A549 (cell line): ENCODE measurements at regions not wholly inside any gene's neighbourhood (a gene's known extent, or its start where the extent isn't known, plus 50 kb on each side); places are given as distances from the start of the nearest gene placed in this dataset.

Experiments
- EP300 ChIP-seq, 2 experiments: fragments of >200 bp; sonication (Bioruptor Twin); formaldehyde crosslinking; IDR thresholded peaks; 2 replicates in 1 of 2; 3 replicates in 1 of 2; pipeline ENCODE4 v1.6.1; 2016 to 2017
- ESRRA ChIP-seq: fragments of 150-350 bp; IDR thresholded peaks from 2 replicates; pipeline ENCODE4 v1.6.1; 2014; ENCODE audit warnings: mild to moderate bottlenecking, low read length, borderline replicate concordance
- NR3C1 ChIP-seq: fragments of >200 bp; sonication (Bioruptor Twin); formaldehyde crosslinking; IDR thresholded peaks from 3 replicates; pipeline ENCODE4 v1.6.1; 2017
- TF ChIP-seq, protein P1 (sequence below): fragments of >200 bp; sonication (Bioruptor Twin); formaldehyde crosslinking; IDR thresholded peaks from 3 replicates; pipeline ENCODE4 v1.5.1; 2016

DNA sequence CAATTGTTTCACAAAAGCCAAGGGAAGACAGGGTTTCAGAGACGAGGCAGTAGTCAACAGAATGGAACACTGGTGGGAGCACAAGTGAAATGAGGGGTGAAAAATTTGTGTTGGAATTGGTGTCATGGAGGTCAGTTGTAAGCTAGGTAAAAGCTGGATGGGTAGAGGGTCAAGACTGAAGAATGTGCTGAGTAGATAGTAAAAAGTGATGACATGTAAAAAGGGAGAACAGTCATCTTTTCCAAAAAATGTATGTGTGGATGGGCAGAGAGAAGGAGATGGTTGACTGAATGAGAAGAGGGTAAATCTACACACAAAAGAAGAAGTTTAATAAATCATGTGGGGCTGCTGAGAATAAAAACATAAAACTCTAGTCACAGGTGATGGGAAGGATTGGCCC is 92.7 kb upstream of the COL3A1 start:
- no peak for TF ChIP-seq ESRRA
- TF ChIP-seq NR3C1 = no peak
- TF ChIP-seq, protein P1, sequence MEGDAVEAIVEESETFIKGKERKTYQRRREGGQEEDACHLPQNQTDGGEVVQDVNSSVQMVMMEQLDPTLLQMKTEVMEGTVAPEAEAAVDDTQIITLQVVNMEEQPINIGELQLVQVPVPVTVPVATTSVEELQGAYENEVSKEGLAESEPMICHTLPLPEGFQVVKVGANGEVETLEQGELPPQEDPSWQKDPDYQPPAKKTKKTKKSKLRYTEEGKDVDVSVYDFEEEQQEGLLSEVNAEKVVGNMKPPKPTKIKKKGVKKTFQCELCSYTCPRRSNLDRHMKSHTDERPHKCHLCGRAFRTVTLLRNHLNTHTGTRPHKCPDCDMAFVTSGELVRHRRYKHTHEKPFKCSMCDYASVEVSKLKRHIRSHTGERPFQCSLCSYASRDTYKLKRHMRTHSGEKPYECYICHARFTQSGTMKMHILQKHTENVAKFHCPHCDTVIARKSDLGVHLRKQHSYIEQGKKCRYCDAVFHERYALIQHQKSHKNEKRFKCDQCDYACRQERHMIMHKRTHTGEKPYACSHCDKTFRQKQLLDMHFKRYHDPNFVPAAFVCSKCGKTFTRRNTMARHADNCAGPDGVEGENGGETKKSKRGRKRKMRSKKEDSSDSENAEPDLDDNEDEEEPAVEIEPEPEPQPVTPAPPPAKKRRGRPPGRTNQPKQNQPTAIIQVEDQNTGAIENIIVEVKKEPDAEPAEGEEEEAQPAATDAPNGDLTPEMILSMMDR = no peak
- TF ChIP-seq EP300 (IDR thresholded peaks at IDR 0.05) = no peak
